H9 (cell line): ENCODE measurements at regions not wholly inside any gene's neighbourhood (a gene's known extent, or its start where the extent isn't known, plus 50 kb on each side); places are given as distances from the start of the nearest gene placed in this dataset.

ENCODE experiments used
- DNase-seq: peaks from one replicate; pipeline ENCODE4 v3.0.0-alpha.2; 2017
- H2AFZ ChIP-seq: one replicate; pipeline ENCODE4 v1.6.1; 2013; ENCODE audit warnings: mild to moderate bottlenecking, low read length, control low read depth, moderate library complexity
- H2AK5ac ChIP-seq: 2 replicates; pipeline ENCODE4 v1.6.1; 2013; ENCODE audit warnings: low read length, control low read depth, mixed read lengths; ENCODE audit not compliant: insufficient read length
- H2BK120ac ChIP-seq: one replicate; pipeline ENCODE4 v1.6.1; 2013; ENCODE audit warnings: low read depth, mild to moderate bottlenecking, low read length, control low read depth, inconsistent platforms; ENCODE audit not compliant: poor library complexity, severe bottlenecking
- H2BK12ac ChIP-seq: 2 replicates; pipeline ENCODE4 v1.6.1; 2013; ENCODE audit warnings: low read length, control low read depth, mixed read lengths, low read depth; ENCODE audit not compliant: insufficient read length
- H2BK15ac ChIP-seq: 2 replicates; pipeline ENCODE4 v1.6.1; 2013; ENCODE audit warnings: low read depth, low read length, control low read depth
- H2BK20ac ChIP-seq: one replicate; pipeline ENCODE4 v1.6.1; 2013; ENCODE audit warnings: low read depth, mild to moderate bottlenecking, low read length, control low read depth, inconsistent platforms; ENCODE audit not compliant: poor library complexity, severe bottlenecking
- H2BK5ac ChIP-seq: 2 replicates; pipeline ENCODE4 v1.6.1; 2013; ENCODE audit warnings: low read length, control low read depth, mixed read lengths; ENCODE audit not compliant: insufficient read length
- H3K14ac ChIP-seq: 2 replicates; pipeline ENCODE4 v1.6.1; 2013; ENCODE audit warnings: low read length, control low read depth; ENCODE audit not compliant: insufficient read depth
- H3K18ac ChIP-seq: 2 replicates; pipeline ENCODE4 v1.6.1; 2013; ENCODE audit warnings: low read depth, mild to moderate bottlenecking, mixed read lengths, low read length, control low read depth; ENCODE audit not compliant: insufficient read length
- H3K23ac ChIP-seq: 2 replicates; pipeline ENCODE4 v1.6.1; 2013; ENCODE audit warnings: low read length, control low read depth, mixed read lengths, low read depth; ENCODE audit not compliant: insufficient read length
- H3K23me2 ChIP-seq: 2 replicates; pipeline ENCODE4 v1.6.1; 2013; ENCODE audit warnings: low read depth, mild to moderate bottlenecking, mixed read lengths, low read length, control low read depth; ENCODE audit not compliant: insufficient read length, poor library complexity, severe bottlenecking
- H3K27ac ChIP-seq: 2 replicates; pipeline ENCODE4 v1.5.1; 2013; ENCODE audit warnings: low read length, control low read depth, mixed read lengths, low read depth; ENCODE audit not compliant: insufficient read length
- H3K27me3 ChIP-seq: 2 replicates; pipeline ENCODE4 v1.6.1; 2013; ENCODE audit warnings: low read length, control low read depth, inconsistent platforms; ENCODE audit not compliant: insufficient read depth
- H3K4ac ChIP-seq: 2 replicates; pipeline ENCODE4 v1.6.1; 2013; ENCODE audit warnings: low read depth, mild to moderate bottlenecking, control low read depth, inconsistent platforms, low read length, moderate library complexity
- H3K4me1 ChIP-seq: 2 replicates; pipeline ENCODE4 v1.6.1; 2013; ENCODE audit warnings: low read length, control low read depth, inconsistent platforms; ENCODE audit not compliant: insufficient read depth
- H3K4me2 ChIP-seq: 2 replicates; pipeline ENCODE4 v1.6.1; 2013; ENCODE audit warnings: low read length, control low read depth, mixed read lengths; ENCODE audit not compliant: insufficient read length, insufficient read depth
- H3K56ac ChIP-seq: 2 replicates; pipeline ENCODE4 v1.6.1; 2013; ENCODE audit warnings: low read depth, mild to moderate bottlenecking, mixed read lengths, low read length, control low read depth; ENCODE audit not compliant: insufficient read length
- H3K79me1 ChIP-seq: 2 replicates; pipeline ENCODE4 v1.6.1; 2013; ENCODE audit warnings: low read depth, mild to moderate bottlenecking, moderate library complexity, low read length, control low read depth, inconsistent platforms; ENCODE audit not compliant: insufficient read depth, poor library complexity, severe bottlenecking
- H3K79me2 ChIP-seq: 2 replicates; pipeline ENCODE4 v1.6.1; 2013; ENCODE audit warnings: low read length, control low read depth, inconsistent platforms; ENCODE audit not compliant: insufficient read depth
- H3K9ac ChIP-seq: 2 replicates; pipeline ENCODE4 v1.6.1; 2013; ENCODE audit warnings: low read length, control low read depth, mixed read lengths; ENCODE audit not compliant: insufficient read length; ENCODE audit errors: extremely low read depth
- H3K9me3 ChIP-seq: one replicate; pipeline ENCODE4 v1.6.1; 2013; ENCODE audit warnings: low read depth, low read length, inconsistent platforms; ENCODE audit not compliant: control insufficient read depth
- H3T11ph ChIP-seq: one replicate; pipeline ENCODE4 v1.6.1; 2013; ENCODE audit warnings: mild to moderate bottlenecking, low read length, control low read depth, inconsistent platforms
- H4K20me1 ChIP-seq: one replicate; pipeline ENCODE4 v1.6.1; 2013; ENCODE audit not compliant: control insufficient read depth, insufficient read length, insufficient read depth
- H4K5ac ChIP-seq: 2 replicates; pipeline ENCODE4 v1.6.1; 2013; ENCODE audit warnings: low read depth, mild to moderate bottlenecking, mixed read lengths, low read length, control low read depth; ENCODE audit not compliant: insufficient read length
- H4K8ac ChIP-seq: replicated peaks from 2 replicates; pipeline ENCODE4 v1.6.1; 2013; ENCODE audit warnings: low read length, control low read depth, mixed read lengths, low read depth; ENCODE audit not compliant: insufficient read length
- H4K91ac ChIP-seq: 2 replicates; pipeline ENCODE4 v1.6.1; 2013; ENCODE audit warnings: low read depth, mild to moderate bottlenecking, moderate library complexity, mixed read lengths, low read length, control low read depth; ENCODE audit not compliant: insufficient read length
- H3K27ac Mint-ChIP-seq, 3 experiments: 2 replicates in 2 of 3; 3 replicates in 1 of 3; pipeline ENCODE4 v1.8.0; 2020 to 2021; ENCODE audit warnings: mixed read lengths in 3 of 3, mild to moderate bottlenecking in 1 of 3, moderate library complexity in 1 of 3
- H3K27me3 Mint-ChIP-seq: 2 replicates; pipeline ENCODE4 v1.8.0; 2021; ENCODE audit warnings: low read depth, mild to moderate bottlenecking, moderate library complexity, mixed read lengths
- H3K36me3 Mint-ChIP-seq, 3 experiments: 2 replicates in 2 of 3; 3 replicates in 1 of 3; pipeline ENCODE4 v1.8.0; 2020 to 2021; ENCODE audit warnings: low read depth in 3 of 3, mixed read lengths in 3 of 3; ENCODE audit not compliant: insufficient read depth in 1 of 3
- H3K4me1 Mint-ChIP-seq, 2 experiments: 2 replicates each; pipeline ENCODE4 v1.8.0; 2020; ENCODE audit warnings: mixed read lengths in 2 of 2
- H3K4me3 Mint-ChIP-seq, 2 experiments: 2 replicates in 1 of 2; 3 replicates in 1 of 2; pipeline ENCODE4 v1.8.0; 2020 to 2021; ENCODE audit warnings: mild to moderate bottlenecking in 2 of 2, mixed read lengths in 2 of 2, moderate library complexity in 1 of 2
- H3K9me3 Mint-ChIP-seq, 2 experiments: 2 replicates in 1 of 2; 3 replicates in 1 of 2; pipeline ENCODE4 v1.8.0; 2020; ENCODE audit warnings: mild to moderate bottlenecking in 2 of 2, mixed read lengths in 2 of 2, moderate library complexity in 1 of 2
- CTCF ChIP-seq: fragments of 200-600 bp; sonication (generic); conservative IDR thresholded peaks from 3 replicates; pipeline ENCODE4 v1.8.0; 2021; ENCODE audit warnings: antibody characterized with exemption, mild to moderate bottlenecking
- WGBS: extraction: QIAGEN DNeasy Blood & Tissue Kit; methylation state at CpG from one replicate; pipeline ENCODE4 v1.1.7; 2013; ENCODE audit warnings: missing lambda C conversion rate, low lambda C conversion rate, mixed read lengths; ENCODE audit not compliant: insufficient read length; ENCODE audit errors: extremely low coverage; 5-methylcytosine and 5-hydroxymethylcytosine counted together

DNA sequence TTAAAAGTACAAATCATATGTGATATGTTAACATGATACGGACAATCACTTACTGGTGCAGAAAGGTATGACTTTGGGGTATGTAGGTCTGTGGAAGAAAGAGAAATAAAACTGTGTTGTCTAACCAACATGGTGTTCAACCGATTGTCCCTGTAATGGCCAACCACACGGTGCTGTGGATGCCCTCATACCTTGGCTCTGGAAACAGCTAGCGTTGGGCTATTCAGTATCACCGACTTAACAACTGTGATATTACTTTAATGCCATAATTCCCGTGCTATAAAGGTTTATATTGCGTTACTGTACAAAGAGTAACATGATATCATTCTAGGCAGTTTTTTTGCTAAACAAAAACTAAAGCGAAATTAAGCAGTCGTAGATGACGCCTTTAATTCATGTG lies 448.3 kb downstream of the EFNB2 start:
- H2BK120ac ChIP-seq = no peak overlapping the region
- H4K8ac ChIP-seq = no peak overlapping the region
- no peak overlapping the region for H2BK12ac ChIP-seq
- H3K56ac ChIP-seq = no peak overlapping the region
- H3K79me1 ChIP-seq = no peaks in the 10 kb centered on the region
- Mint-ChIP-seq H3K27me3 (no peaks in the 10 kb centered on the region; the same call in 1 of the 2 replicates), H3K36me3 (no peaks in the 10 kb centered on the region; a peak in 1 of 7 replicates), H3K9me3 (no peaks in the 10 kb centered on the region), H3K27ac (no peak overlapping the region), H3K4me3 (no peak overlapping the region), H3K4me1 (peaks cover 19% of the 10 kb centered on the region in 2 experiments)
- H3K27ac ChIP-seq = no peak overlapping the region
- WGBS = no CpG with 5 or more reads among the region's 10 CpGs
- no peak for DNase-seq
- H3K79me2 ChIP-seq = no peaks in the 10 kb centered on the region
- H3K9ac ChIP-seq = no peak overlapping the region
- H2AFZ ChIP-seq = no peak overlapping the region
- H4K5ac ChIP-seq = no peak overlapping the region
- H3K27me3 ChIP-seq = no peaks in the 10 kb centered on the region
- no peak overlapping the region for H3K4me2 ChIP-seq
- H3K23ac ChIP-seq = no peak overlapping the region
- H3T11ph ChIP-seq = no peak overlapping the region
- no peak overlapping the region for H3K18ac ChIP-seq
- H3K4me1 ChIP-seq = no peaks in the 10 kb centered on the region
- H2BK20ac ChIP-seq = no peak overlapping the region
- H3K23me2 ChIP-seq = no peaks in the 10 kb centered on the region
- no peak for TF ChIP-seq CTCF
- H4K20me1 ChIP-seq = no peaks in the 10 kb centered on the region
- H4K91ac ChIP-seq = no peak overlapping the region
- H3K14ac ChIP-seq = no peak overlapping the region
- no peak overlapping the region for H2AK5ac ChIP-seq
- H2BK5ac ChIP-seq = no peak overlapping the region
- no peaks in the 10 kb centered on the region for H3K9me3 ChIP-seq
- no peak overlapping the region for H2BK15ac ChIP-seq
- H3K4ac ChIP-seq = no peak overlapping the region
